Keratinocyte (primary cell): ENCODE measurements at regions not wholly inside any gene's neighbourhood (a gene's known extent, or its start where the extent isn't known, plus 50 kb on each side); places are given as distances from the start of the nearest gene placed in this dataset.
"Not testable (repeated sequence)": the region's sequence is repeated elsewhere in the genome, so short reads cannot be mapped to it uniquely, and the experiment has no call there.

Experiments
- DNase-seq: peaks from one replicate; pipeline ENCODE4 v3.0.0-alpha.2; 2011; ENCODE audit warnings: low read depth, missing footprints, low spot score
- FAIRE-seq: peaks from 2 replicates; lab custom pipeline; 2011; peaks lifted over from hg19 to GRCh38; lab: Jason Lieb, UNC
- H2AFZ ChIP-seq: 2 replicates; pipeline ENCODE4 v1.6.0; 2012; ENCODE audit warnings: low read length, control low read depth, inconsistent platforms; ENCODE audit not compliant: control insufficient read depth
- H3K27ac ChIP-seq: 2 replicates; pipeline ENCODE4 v1.5.1; 2011; ENCODE audit warnings: low read length; ENCODE audit not compliant: control insufficient read depth, insufficient read depth
- H3K27me3 ChIP-seq: 3 replicates; pipeline ENCODE4 v1.6.0; 2011; ENCODE audit warnings: low read length; ENCODE audit not compliant: control insufficient read depth, insufficient read depth; ENCODE audit errors: extremely low read depth
- H3K36me3 ChIP-seq, 2 experiments: 2 replicates in 1 of 2; 3 replicates in 1 of 2; pipeline ENCODE4 v1.5.1; 2011; ENCODE audit warnings: low read length in 2 of 2, mild to moderate bottlenecking in 1 of 2; ENCODE audit not compliant: control insufficient read depth in 2 of 2, insufficient read depth in 2 of 2; ENCODE audit errors: extremely low read depth in 1 of 2
- H3K4me1 ChIP-seq: 3 replicates; pipeline ENCODE4 v1.5.1; 2011; ENCODE audit warnings: low read length; ENCODE audit not compliant: control insufficient read depth, insufficient read depth; ENCODE audit errors: extremely low read depth
- H3K4me2 ChIP-seq: 3 replicates; pipeline ENCODE4 v1.6.0; 2011; ENCODE audit warnings: low read depth, low read length; ENCODE audit not compliant: control insufficient read depth, insufficient read depth; ENCODE audit errors: extremely low read depth
- H3K4me3 ChIP-seq, 3 experiments: fragments of 200-600 bp in 1 of 3; sonication (generic) in 1 of 3; 2 replicates in 2 of 3; 3 replicates in 1 of 3; pipeline ENCODE4 v1.5.1; 2011 to 2016; ENCODE audit warnings: low read length in 3 of 3, mild to moderate bottlenecking in 3 of 3, control low read depth in 2 of 3, inconsistent platforms in 1 of 3, low read depth in 1 of 3, mixed read lengths in 1 of 3, mixed run types in 1 of 3, moderate library complexity in 1 of 3; ENCODE audit not compliant: control insufficient read depth in 2 of 3, insufficient read depth in 2 of 3; ENCODE audit errors: extremely low read depth in 1 of 3
- H3K79me2 ChIP-seq: 2 replicates; pipeline ENCODE4 v1.6.0; 2012; ENCODE audit warnings: low read length; ENCODE audit not compliant: control insufficient read depth, insufficient read depth
- H3K9ac ChIP-seq: 3 replicates; pipeline ENCODE4 v1.6.0; 2011; ENCODE audit warnings: low read length; ENCODE audit not compliant: control insufficient read depth, insufficient read depth; ENCODE audit errors: extremely low read depth
- H3K9me1 ChIP-seq: 3 replicates; pipeline ENCODE4 v1.6.0; 2011; ENCODE audit warnings: low read length; ENCODE audit not compliant: control insufficient read depth, insufficient read depth; ENCODE audit errors: extremely low read depth
- H3K9me3 ChIP-seq: 2 replicates; pipeline ENCODE4 v1.5.1; 2012; ENCODE audit warnings: low read depth, low read length; ENCODE audit not compliant: control insufficient read depth
- H4K20me1 ChIP-seq: 3 replicates; pipeline ENCODE4 v1.6.0; 2011; ENCODE audit warnings: low read length; ENCODE audit not compliant: control insufficient read depth, insufficient read depth; ENCODE audit errors: extremely low read depth
- EZH2 ChIP-seq: IDR thresholded peaks from one replicate; pipeline ENCODE4 v1.6.1; 2012; ENCODE audit warnings: inconsistent platforms, mild to moderate bottlenecking, low read length, moderate library complexity
- dilution Hi-C: fragments of 300-500 bp; cut with MboI; formaldehyde crosslinking; loops from one replicate; pipeline ENCODE4 v1.7.0; 2020; ENCODE audit warnings: low sequenced_read_pairs; ENCODE audit not compliant: extremely low pct_ligation_motif_present
- TF ChIP-seq, protein P1 (sequence below), 3 experiments: IDR thresholded peaks in 1 of 3; conservative IDR thresholded peaks in 1 of 3; optimal IDR thresholded peaks in 1 of 3; 2 replicates in 2 of 3; 3 replicates in 1 of 3; pipeline versions ENCODE3 to v1.5.1; 2011; ENCODE audit warnings: low read length in 3 of 3, mild to moderate bottlenecking in 3 of 3, moderate library complexity in 2 of 3, control low read depth in 1 of 3, inconsistent platforms in 1 of 3; ENCODE audit not compliant: insufficient read depth in 2 of 3; ENCODE audit errors: extremely low read depth in 1 of 3

DNA sequence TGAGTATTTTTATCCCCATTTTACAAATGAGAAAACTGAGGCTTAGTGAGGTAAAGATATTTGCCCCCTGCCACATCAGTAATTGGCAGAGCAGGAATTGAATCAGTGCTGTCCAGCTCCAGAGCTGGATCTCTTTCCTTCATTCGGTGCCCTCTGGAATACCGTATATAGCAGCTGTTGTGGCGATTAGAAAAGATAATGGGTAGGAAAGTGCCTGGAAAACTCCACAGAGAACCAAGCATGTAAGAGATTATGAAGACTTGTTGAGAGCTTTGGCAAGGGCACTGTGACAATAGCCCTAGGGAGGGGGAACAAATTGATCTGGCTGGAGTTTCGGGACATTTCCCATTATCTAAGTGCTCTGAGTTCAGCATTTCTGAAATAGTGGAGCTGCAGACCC lies 82.5 kb upstream of the TEAD1 start:
- Histone ChIP-seq H4K20me1 (no peaks in the 10 kb centered on the region), H3K27ac (no peak overlapping the region), H3K4me3 (no peak overlapping the region), H2AFZ (no peak overlapping the region), H3K27me3 (no peaks in the 10 kb centered on the region), H3K36me3 (no peaks in the 10 kb centered on the region), H3K79me2 (no peaks in the 10 kb centered on the region), H3K9ac (no peak overlapping the region), H3K4me2 (no peak overlapping the region), H3K4me1 (peaks cover 6% of the 10 kb centered on the region), H3K9me3 (no peaks in the 10 kb centered on the region), H3K9me1 (no peaks in the 10 kb centered on the region)
- no peak for FAIRE-seq
- dilution Hi-C loops, result no loop called here
- DNase-seq, result no peak
- no peak for TF ChIP-seq EZH2
- TF ChIP-seq, protein P1, sequence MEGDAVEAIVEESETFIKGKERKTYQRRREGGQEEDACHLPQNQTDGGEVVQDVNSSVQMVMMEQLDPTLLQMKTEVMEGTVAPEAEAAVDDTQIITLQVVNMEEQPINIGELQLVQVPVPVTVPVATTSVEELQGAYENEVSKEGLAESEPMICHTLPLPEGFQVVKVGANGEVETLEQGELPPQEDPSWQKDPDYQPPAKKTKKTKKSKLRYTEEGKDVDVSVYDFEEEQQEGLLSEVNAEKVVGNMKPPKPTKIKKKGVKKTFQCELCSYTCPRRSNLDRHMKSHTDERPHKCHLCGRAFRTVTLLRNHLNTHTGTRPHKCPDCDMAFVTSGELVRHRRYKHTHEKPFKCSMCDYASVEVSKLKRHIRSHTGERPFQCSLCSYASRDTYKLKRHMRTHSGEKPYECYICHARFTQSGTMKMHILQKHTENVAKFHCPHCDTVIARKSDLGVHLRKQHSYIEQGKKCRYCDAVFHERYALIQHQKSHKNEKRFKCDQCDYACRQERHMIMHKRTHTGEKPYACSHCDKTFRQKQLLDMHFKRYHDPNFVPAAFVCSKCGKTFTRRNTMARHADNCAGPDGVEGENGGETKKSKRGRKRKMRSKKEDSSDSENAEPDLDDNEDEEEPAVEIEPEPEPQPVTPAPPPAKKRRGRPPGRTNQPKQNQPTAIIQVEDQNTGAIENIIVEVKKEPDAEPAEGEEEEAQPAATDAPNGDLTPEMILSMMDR (optimal IDR thresholded peaks at IDR 0.05 in 1 of 3, IDR thresholded peaks at IDR 0.05 in 1 of 3, conservative IDR thresholded peaks at IDR 0.05 in 1 of 3; ENCODE audit: extremely low read depth in 1 of 3, insufficient read depth in 2 of 3, low read length in 3 of 3), result no peak

DNA sequence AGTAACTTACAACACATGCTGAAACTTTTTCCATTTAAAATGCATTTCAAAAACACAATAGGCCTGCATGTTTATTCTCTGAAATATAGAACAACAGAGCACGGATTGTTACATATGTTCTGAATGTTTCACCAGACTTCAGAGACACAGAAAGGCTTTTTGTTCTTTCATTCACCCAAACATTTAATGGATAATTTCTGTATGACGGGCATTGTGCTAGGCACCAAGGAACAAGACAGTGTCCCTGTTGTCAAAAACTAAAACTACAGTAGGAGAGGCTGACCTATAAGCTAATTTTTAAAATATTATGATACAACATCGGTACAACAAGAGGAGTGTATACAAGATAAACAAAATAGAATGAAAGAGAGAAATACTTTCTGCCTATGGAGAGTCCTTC lies 81.9 kb upstream of the TEAD1 start:
- Histone ChIP-seq H2AFZ (no peak overlapping the region), H3K4me2 (no peak overlapping the region), H3K4me3 (no peak overlapping the region), H3K79me2 (no peaks in the 10 kb centered on the region), H3K27ac (no peak overlapping the region), H3K9me3 (no peaks in the 10 kb centered on the region), H4K20me1 (no peaks in the 10 kb centered on the region), H3K9me1 (no peaks in the 10 kb centered on the region), H3K9ac (no peak overlapping the region), H3K36me3 (no peaks in the 10 kb centered on the region), H3K27me3 (no peaks in the 10 kb centered on the region), H3K4me1 (peaks cover 6% of the 10 kb centered on the region)
- dilution Hi-C loops, result no loop called here
- no peak for TF ChIP-seq EZH2
- TF ChIP-seq, protein P1 (optimal IDR thresholded peaks at IDR 0.05 in 1 of 3, IDR thresholded peaks at IDR 0.05 in 1 of 3, conservative IDR thresholded peaks at IDR 0.05 in 1 of 3; ENCODE audit: extremely low read depth in 1 of 3, insufficient read depth in 2 of 3, low read length in 3 of 3), result no peak
- DNase-seq (no peak), FAIRE-seq (no peak)

DNA sequence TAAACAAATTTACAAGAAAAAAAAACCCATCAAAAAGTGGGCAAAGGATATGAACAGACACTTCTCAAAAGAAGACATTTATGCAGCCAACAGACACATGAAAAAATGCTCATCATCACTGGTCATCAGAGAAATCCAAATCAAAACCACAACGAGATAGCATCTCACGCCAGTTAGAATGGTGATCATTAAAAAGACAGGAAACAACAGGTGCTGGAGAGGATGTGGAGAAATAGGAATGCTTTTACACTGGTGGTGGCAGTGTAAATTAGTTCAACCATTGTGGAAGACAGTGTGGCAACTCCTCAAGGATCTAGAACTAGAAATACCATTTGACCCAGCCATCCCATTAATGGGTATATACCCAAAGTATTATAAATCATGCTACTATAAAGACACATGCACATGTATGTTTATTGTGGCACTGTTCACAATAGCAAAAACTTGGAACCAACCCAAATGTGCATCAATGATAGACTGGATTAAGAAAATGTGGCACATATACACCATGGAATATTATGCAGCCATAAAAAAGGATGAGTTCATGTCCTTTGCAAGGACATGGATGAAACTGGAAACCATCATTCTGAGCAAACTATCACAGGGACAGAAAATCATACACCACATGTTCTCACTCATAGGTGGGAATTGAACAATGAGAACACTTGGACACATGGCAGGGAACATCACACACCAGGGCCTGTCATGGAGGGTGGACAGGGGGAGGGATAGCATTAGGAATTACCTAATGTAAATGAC lies 79.0 kb upstream of the TEAD1 start:
- H3K9ac ChIP-seq, H3K36me3 ChIP-seq, H3K9me1 ChIP-seq, H3K79me2 ChIP-seq, H3K4me2 ChIP-seq, H3K27ac ChIP-seq, H3K4me1 ChIP-seq, H3K4me3 ChIP-seq, H3K27me3 ChIP-seq, FAIRE-seq, H3K9me3 ChIP-seq, H4K20me1 ChIP-seq, DNase-seq, H2AFZ ChIP-seq, dilution Hi-C loops: not testable (repeated sequence)
